Body of pancreas (tissue), 4 donors: ENCODE measurements at regions not wholly inside any gene's neighbourhood (a gene's known extent, or its start where the extent isn't known, plus 50 kb on each side); places are given as distances from the start of the nearest gene placed in this dataset.

Experiments used
- POLR2A ChIP-seq, 3 donors: fragments of 450-650 bp; IDR thresholded peaks; one replicate each; pipeline ENCODE4 v1.6.1; 2016; ENCODE audit warnings: antibody characterized with exemption in 3 of 3, mild to moderate bottlenecking in 2 of 3
- TF ChIP-seq, protein P1 (sequence below), 7 experiments: fragments of 450-650 bp in 4 of 7; fragments of 200-600 bp in 3 of 7; sonication (generic) in 3 of 7; IDR thresholded peaks; one replicate each; pipeline ENCODE4 v1.5.1; 2016 to 2019; ENCODE audit warnings: antibody characterized with exemption in 7 of 7

DNA sequence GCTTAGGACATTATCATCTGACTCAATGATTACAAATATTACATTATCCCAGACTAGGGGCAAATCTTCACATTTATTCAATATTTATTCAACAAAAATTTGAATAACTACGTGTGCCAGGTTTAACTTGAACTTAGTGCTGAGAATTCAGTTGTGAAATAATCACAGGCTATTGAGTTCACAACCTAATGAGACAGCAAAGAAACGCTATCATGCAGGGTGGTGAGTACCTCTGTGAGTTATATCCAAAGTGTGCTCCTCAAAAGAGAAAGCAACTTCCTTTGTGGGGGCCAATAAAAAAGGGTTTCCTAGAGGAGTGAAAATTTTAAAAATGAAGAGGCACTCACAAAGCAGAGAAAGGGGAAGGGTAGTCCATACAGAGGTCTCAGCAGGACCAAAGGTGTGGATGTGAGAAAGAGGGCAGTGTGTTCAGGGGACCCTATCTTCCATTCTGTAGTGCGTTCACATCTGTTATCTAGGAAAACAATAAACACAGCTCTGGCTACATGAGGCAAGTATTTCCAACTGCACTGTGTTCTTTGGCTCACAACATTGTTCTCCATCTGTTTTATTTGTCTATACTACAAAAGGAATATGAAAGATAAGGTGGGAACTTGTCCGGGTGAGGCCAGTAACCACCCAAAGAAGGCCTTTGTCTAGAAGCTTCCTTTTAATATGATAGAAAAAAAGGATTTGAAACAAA is 155.4 kb upstream of the MARCKS start:
- TF ChIP-seq, protein P1, sequence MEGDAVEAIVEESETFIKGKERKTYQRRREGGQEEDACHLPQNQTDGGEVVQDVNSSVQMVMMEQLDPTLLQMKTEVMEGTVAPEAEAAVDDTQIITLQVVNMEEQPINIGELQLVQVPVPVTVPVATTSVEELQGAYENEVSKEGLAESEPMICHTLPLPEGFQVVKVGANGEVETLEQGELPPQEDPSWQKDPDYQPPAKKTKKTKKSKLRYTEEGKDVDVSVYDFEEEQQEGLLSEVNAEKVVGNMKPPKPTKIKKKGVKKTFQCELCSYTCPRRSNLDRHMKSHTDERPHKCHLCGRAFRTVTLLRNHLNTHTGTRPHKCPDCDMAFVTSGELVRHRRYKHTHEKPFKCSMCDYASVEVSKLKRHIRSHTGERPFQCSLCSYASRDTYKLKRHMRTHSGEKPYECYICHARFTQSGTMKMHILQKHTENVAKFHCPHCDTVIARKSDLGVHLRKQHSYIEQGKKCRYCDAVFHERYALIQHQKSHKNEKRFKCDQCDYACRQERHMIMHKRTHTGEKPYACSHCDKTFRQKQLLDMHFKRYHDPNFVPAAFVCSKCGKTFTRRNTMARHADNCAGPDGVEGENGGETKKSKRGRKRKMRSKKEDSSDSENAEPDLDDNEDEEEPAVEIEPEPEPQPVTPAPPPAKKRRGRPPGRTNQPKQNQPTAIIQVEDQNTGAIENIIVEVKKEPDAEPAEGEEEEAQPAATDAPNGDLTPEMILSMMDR (IDR thresholded peaks at IDR 0.05) = no peak
- peak in 2 of 3 donors; percentile 17 to 28 for TF ChIP-seq POLR2A (IDR thresholded peaks at IDR 0.05)
